K562 (cell line): ENCODE measurements at regions not wholly inside any gene's neighbourhood (a gene's known extent, or its start where the extent isn't known, plus 50 kb on each side); places are given as distances from the start of the nearest gene placed in this dataset.

Source experiments
- ATAC-seq: fragments of 200-7000 bp; cut with Tn5 transposase; 3 replicates; pipeline ENCODE4 v1.9.1; 2020; ENCODE audit warnings: moderate library complexity
- BruUV-seq: library from RNA; stranded (reverse); fragments of 400-500 nt; replicated peaks from 2 replicates; lab custom pipeline; 2021; lab: Mats Ljungman, UMichigan
- CTCF ChIA-PET: fragments of 300-600 bp; formaldehyde crosslinking; extraction: SDS; loops from one replicate; lab custom pipeline; 2021; ENCODE audit warnings: low intra/inter-chr PET ratio; lab: Yijun Ruan, JAX
- POLR2A ChIA-PET: fragments of 300-600, 350-650 bp; sonication (Branson Sonifier 250); formaldehyde crosslinking; extraction: SDS; loops from one replicate; lab custom pipeline; 2021; ENCODE audit warnings: antibody characterized with exemption, inconsistent platforms; lab: Yijun Ruan, JAX
- DNase-seq, 4 experiments: peaks; one replicate each; pipeline versions ENCODE4 v3.0.0 to v3.0.0-alpha.2; 2011 to 2018; ENCODE audit warnings: low spot score in 3 of 4, mixed read lengths in 3 of 4; ENCODE audit errors: extremely low read depth in 1 of 4
- FAIRE-seq: peaks from 2 replicates; lab custom pipeline; 2011; peaks lifted over from hg19 to GRCh38; lab: Jason Lieb, UNC
- H2AFZ ChIP-seq: 2 replicates; pipeline ENCODE4 v1.6.0; 2011; ENCODE audit warnings: low read depth, low read length, control low read depth, inconsistent platforms
- H3K27ac ChIP-seq: fragments of 200-600 bp; 3 replicates; pipeline ENCODE4 v1.8.0; 2011; ENCODE audit warnings: low read depth, mild to moderate bottlenecking, control low read depth, inconsistent platforms, low read length, moderate library complexity, mixed read lengths; ENCODE audit errors: extremely low read depth
- H3K27me3 ChIP-seq, 2 experiments: fragments of 300-600 bp in 1 of 2; 2 replicates in 1 of 2; 3 replicates in 1 of 2; pipeline versions ENCODE4 v1.6.0 to v1.8.0; 2011; ENCODE audit warnings: inconsistent platforms in 2 of 2, low read length in 2 of 2, mild to moderate bottlenecking in 1 of 2, mixed read lengths in 1 of 2, moderate library complexity in 1 of 2; ENCODE audit not compliant: control insufficient read depth in 2 of 2, insufficient read depth in 2 of 2
- H3K36me3 ChIP-seq: fragments of 300-600 bp; 3 replicates; pipeline ENCODE4 v1.8.0; 2011; ENCODE audit warnings: mild to moderate bottlenecking, low read length, inconsistent platforms; ENCODE audit not compliant: control insufficient read depth, insufficient read depth
- H3K4me1 ChIP-seq, 2 experiments: fragments of 200-600 bp in 1 of 2; replicated peaks in 1 of 2; 2 replicates in 1 of 2; 3 replicates in 1 of 2; pipeline versions ENCODE4 v1.5.1 to v1.8.0; 2011; ENCODE audit warnings: inconsistent platforms in 2 of 2, low read length in 2 of 2, mild to moderate bottlenecking in 1 of 2, mixed read lengths in 1 of 2, moderate library complexity in 1 of 2; ENCODE audit not compliant: control insufficient read depth in 2 of 2, insufficient read depth in 2 of 2
- H3K4me2 ChIP-seq: 2 replicates; pipeline ENCODE4 v1.6.1; 2011; ENCODE audit warnings: low read length, control low read depth, inconsistent platforms, mixed read lengths; ENCODE audit not compliant: insufficient read depth
- H3K4me3 ChIP-seq: fragments of 200-600 bp; sonication (generic), shearing (Covaris generic); 2 replicates; pipeline ENCODE4 v1.5.1; 2016; ENCODE audit warnings: control low read depth, inconsistent platforms
- H3K79me2 ChIP-seq: fragments of 200-600 bp; 3 replicates; pipeline ENCODE4 v1.8.0; 2011; ENCODE audit warnings: low read length, inconsistent platforms; ENCODE audit not compliant: control insufficient read depth, insufficient read depth
- H3K9ac ChIP-seq, 2 experiments: 2 replicates each; pipeline versions ENCODE4 v1.6.0 to v1.6.1; 2011; ENCODE audit warnings: low read depth in 2 of 2, low read length in 2 of 2, control low read depth in 1 of 2, inconsistent platforms in 1 of 2, mild to moderate bottlenecking in 1 of 2, mixed read lengths in 1 of 2; ENCODE audit not compliant: insufficient read depth in 1 of 2
- H3K9me1 ChIP-seq: one replicate; pipeline ENCODE4 v1.6.0; 2011; ENCODE audit warnings: inconsistent platforms, mild to moderate bottlenecking, low read length, moderate library complexity; ENCODE audit not compliant: control insufficient read depth, insufficient read depth
- H3K9me3 ChIP-seq: replicated peaks from 2 replicates; pipeline ENCODE4 v1.5.1; 2011; ENCODE audit warnings: low read depth, low read length, inconsistent platforms; ENCODE audit not compliant: control insufficient read depth, insufficient read depth
- H4K20me1 ChIP-seq: replicated peaks from 2 replicates; pipeline ENCODE4 v1.6.1; 2011; ENCODE audit warnings: low read length, inconsistent platforms, mixed read lengths; ENCODE audit not compliant: control insufficient read depth, insufficient read depth
- COPS2 ChIP-seq: fragments of 450-650 bp; conservative IDR thresholded peaks from 2 replicates; pipeline ENCODE4 v1.6.1; 2016; ENCODE audit warnings: mild to moderate bottlenecking, moderate library complexity
- ESRRA ChIP-seq: fragments of 450-650 bp; IDR thresholded peaks from 2 replicates; pipeline ENCODE4 v1.6.1; 2014; ENCODE audit warnings: low read depth, mild to moderate bottlenecking, moderate library complexity, borderline replicate concordance
- ESRRB ChIP-seq: fragments of 250-450 bp; sonication (Bioruptor Pico); IDR thresholded peaks from 2 replicates; pipeline ENCODE4 v1.5.0; 2020; ENCODE audit warnings: mild to moderate bottlenecking, moderate library complexity, borderline replicate concordance
- FOXP1 ChIP-seq: sonication (generic); formaldehyde crosslinking; IDR thresholded peaks from 2 replicates; pipeline ENCODE4 v1.8.0; 2022; ENCODE audit warnings: mild to moderate bottlenecking, missing genetic modification reagents
- GABPA ChIP-seq: fragments of 200-800 bp; sonication (Bioruptor generic); conservative IDR thresholded peaks from 2 replicates; pipeline ENCODE4 v1.6.1; 2016; ENCODE audit warnings: low read depth, missing genetic modification characterization, missing compliant biosample characterization
- ID3 ChIP-seq, 2 experiments: fragments of 250-450 bp in 1 of 2; fragments of 450-650 bp in 1 of 2; sonication (Bioruptor Pico) in 1 of 2; IDR thresholded peaks; 2 replicates each; pipeline versions ENCODE4 v1.6.1 to v1.8.0; 2016 to 2021; ENCODE audit warnings: mild to moderate bottlenecking in 2 of 2, moderate library complexity in 2 of 2, missing compliant biosample characterization in 1 of 2, missing genetic modification characterization in 1 of 2
- KDM1A ChIP-seq, 2 experiments: fragments of 450-650 bp; IDR thresholded peaks; 2 replicates each; pipeline ENCODE4 v1.6.1; 2016; ENCODE audit warnings: mild to moderate bottlenecking in 2 of 2
- MLX ChIP-seq, 2 experiments: fragments of 450-650 bp in 1 of 2; sonication (generic) in 1 of 2; formaldehyde crosslinking; conservative IDR thresholded peaks; 2 replicates each; pipeline versions ENCODE4 v1.4.0 to v1.8.1; 2020 to 2022; ENCODE audit warnings: mild to moderate bottlenecking in 1 of 2, missing genetic modification reagents in 1 of 2
- NR3C1 ChIP-seq: sonication (generic); formaldehyde crosslinking; IDR thresholded peaks from 2 replicates; pipeline ENCODE4 v1.8.1; 2022; ENCODE audit warnings: missing genetic modification reagents
- POLR2AphosphoS2 ChIP-seq: IDR thresholded peaks from 2 replicates; pipeline ENCODE4 v1.6.1; 2012; ENCODE audit warnings: low read length, improper control_type of control experiment
- POU5F1 ChIP-seq: fragments of 150-350 bp; IDR thresholded peaks from 2 replicates; pipeline ENCODE4 v1.6.1; 2014; ENCODE audit warnings: borderline replicate concordance, low read length, low read depth, mild to moderate bottlenecking; ENCODE audit not compliant: partially characterized antibody
- RAD51 ChIP-seq: fragments of 450-650 bp; IDR thresholded peaks from 2 replicates; pipeline ENCODE4 v1.7.1; 2016; ENCODE audit warnings: low read depth, mild to moderate bottlenecking, borderline replicate concordance
- RERE ChIP-seq: sonication (generic); formaldehyde crosslinking; IDR thresholded peaks from 2 replicates; pipeline ENCODE4 v1.8.0; 2023; ENCODE audit warnings: missing genetic modification reagents, mild to moderate bottlenecking, borderline replicate concordance
- SMARCC2 ChIP-seq: fragments of 450-650 bp; IDR thresholded peaks from 2 replicates; pipeline ENCODE4 v1.6.1; 2017; ENCODE audit warnings: antibody characterized with exemption, moderate library complexity, mild to moderate bottlenecking, low read depth
- SREBF2 ChIP-seq: sonication (generic); formaldehyde crosslinking; IDR thresholded peaks from 2 replicates; pipeline ENCODE4 v1.4.0; 2020; ENCODE audit warnings: mild to moderate bottlenecking, missing genetic modification reagents
- ZNF41 ChIP-seq: fragments of 250-450 bp; sonication (Bioruptor Pico); conservative IDR thresholded peaks from 2 replicates; pipeline ENCODE4 v1.4.0; 2020; ENCODE audit warnings: mild to moderate bottlenecking
- ZZZ3 ChIP-seq: fragments of 450-650 bp; IDR thresholded peaks from 2 replicates; pipeline ENCODE4 v1.6.1; 2016; ENCODE audit warnings: antibody characterized with exemption, mild to moderate bottlenecking, moderate library complexity
- WGBS: fragments of 100-300 bp; shearing (Covaris generic); methylation state at CpG from one replicate; pipeline ENCODE4 v1.1.6; 2016; ENCODE audit warnings: low coverage, mixed read lengths; ENCODE audit not compliant: insufficient coverage; ENCODE audit errors: missing lambda C conversion rate; 5-methylcytosine and 5-hydroxymethylcytosine counted together
- in situ Hi-C: fragments of 300-500 bp; cut with MboI; formaldehyde crosslinking; loops from 4 replicates; pipeline ENCODE4 v1.15.0; 2018; ENCODE audit warnings: inconsistent platforms, mixed read lengths
- intact Hi-C: fragments of 100-400 bp; cut with micrococcal nuclease; formaldehyde crosslinking; loops from 2 replicates; pipeline ENCODE4 v1.14.2; 2022

GRCh38 chr11:76267556-76267955, 61.3 kb upstream of the WNT11 start:
- no peak overlapping the region for H3K9ac ChIP-seq
- ChIA-PET POLR2A (no interaction called here), CTCF (no interaction called here)
- H3K27ac ChIP-seq: no peak overlapping the region
- TF ChIP-seq SMARCC2 (no peak), ZZZ3 (no peak), ESRRB (no peak), ESRRA (no peak), SREBF2 (CRISPR knock-in tag) (no peak), FOXP1 (no peak), ID3 (CRISPR knock-in tag; IDR thresholded peaks at IDR 0.05) (no peak), ID3 (tag; IDR thresholded peaks at IDR 0.05) (no peak), RAD51 (no peak), KDM1A (IDR thresholded peaks at IDR 0.05) (no peak), MLX (CRISPR knock-in tag; conservative IDR thresholded peaks at IDR 0.05) (no peak), NR3C1 (CRISPR knock-in tag) (no peak), POLR2AphosphoS2 (no peak), RERE (CRISPR knock-in tag) (no peak), POU5F1 (no peak), COPS2 (no peak), GABPA (tag) (no peak), ZNF41 (CRISPR knock-in tag) (no peak)
- H3K4me3 ChIP-seq: no peak overlapping the region
- WGBS: 4% methylated on average over 6 of the region's 6 CpGs
- H2AFZ ChIP-seq: no peak overlapping the region
- ATAC-seq (no peak), FAIRE-seq (no peak), DNase-seq (no peak)
- H4K20me1 ChIP-seq: 0 out of 2 replicates have a peak, but pooled peaks cover 4% of the 10 kb centered on the region
- H3K4me1 ChIP-seq: no peaks in the 10 kb centered on the region; a peak in 1 of 5 replicates
- H3K27me3 ChIP-seq: peaks cover 5 to 52% of the 10 kb centered on the region in 2 experiments; a peak in 4 of 5 replicates
- intact Hi-C loops: no loop called here
- no peaks in the 10 kb centered on the region for H3K9me1 ChIP-seq
- no peaks in the 10 kb centered on the region for H3K9me3 ChIP-seq
- no TSS peak for BruUV-seq
- no peaks in the 10 kb centered on the region for H3K79me2 ChIP-seq
- H3K36me3 ChIP-seq: no peaks in the 10 kb centered on the region
- in situ Hi-C loops: no loop called here
- no peak overlapping the region for H3K4me2 ChIP-seq
